ENCODE measurements at regions not wholly inside any gene's neighbourhood (a gene's known extent, or its start where the extent isn't known, plus 50 kb on each side); places are given as distances from the start of the nearest gene placed in this dataset.

DNA sequence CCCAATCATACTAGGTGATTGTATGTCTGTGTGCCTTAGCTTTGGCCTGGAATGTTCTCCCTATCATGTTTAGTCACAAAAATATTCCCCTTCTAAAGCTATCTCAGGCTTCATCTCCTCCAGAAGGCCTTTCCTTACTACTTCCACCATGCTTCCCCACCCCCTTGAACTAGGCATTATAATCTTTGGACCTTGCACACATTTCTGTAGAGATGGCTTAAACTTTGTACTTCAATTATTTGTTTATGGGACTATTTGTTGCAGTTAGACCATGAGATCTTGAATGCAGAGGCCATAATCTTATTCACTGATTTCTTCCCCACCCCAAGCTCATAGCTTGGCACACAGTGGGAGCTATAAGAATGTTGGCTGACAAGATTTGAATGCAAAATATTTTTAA, 262.0 kb upstream of the EDA2R start:
- ChIA-PET POLR2A (no interaction called here), CTCF (no interaction called here)
- DNase-seq (ENCODE audit: low read depth, low spot score) = no peak
- H3K4me3 ChIP-seq (ENCODE audit: low read depth, low read length) = no peak overlapping the region
- TF ChIP-seq, protein P1, sequence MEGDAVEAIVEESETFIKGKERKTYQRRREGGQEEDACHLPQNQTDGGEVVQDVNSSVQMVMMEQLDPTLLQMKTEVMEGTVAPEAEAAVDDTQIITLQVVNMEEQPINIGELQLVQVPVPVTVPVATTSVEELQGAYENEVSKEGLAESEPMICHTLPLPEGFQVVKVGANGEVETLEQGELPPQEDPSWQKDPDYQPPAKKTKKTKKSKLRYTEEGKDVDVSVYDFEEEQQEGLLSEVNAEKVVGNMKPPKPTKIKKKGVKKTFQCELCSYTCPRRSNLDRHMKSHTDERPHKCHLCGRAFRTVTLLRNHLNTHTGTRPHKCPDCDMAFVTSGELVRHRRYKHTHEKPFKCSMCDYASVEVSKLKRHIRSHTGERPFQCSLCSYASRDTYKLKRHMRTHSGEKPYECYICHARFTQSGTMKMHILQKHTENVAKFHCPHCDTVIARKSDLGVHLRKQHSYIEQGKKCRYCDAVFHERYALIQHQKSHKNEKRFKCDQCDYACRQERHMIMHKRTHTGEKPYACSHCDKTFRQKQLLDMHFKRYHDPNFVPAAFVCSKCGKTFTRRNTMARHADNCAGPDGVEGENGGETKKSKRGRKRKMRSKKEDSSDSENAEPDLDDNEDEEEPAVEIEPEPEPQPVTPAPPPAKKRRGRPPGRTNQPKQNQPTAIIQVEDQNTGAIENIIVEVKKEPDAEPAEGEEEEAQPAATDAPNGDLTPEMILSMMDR (IDR thresholded peaks at IDR 0.05; ENCODE audit: insufficient read depth, low read length, missing control alignments) = no peak

DNA sequence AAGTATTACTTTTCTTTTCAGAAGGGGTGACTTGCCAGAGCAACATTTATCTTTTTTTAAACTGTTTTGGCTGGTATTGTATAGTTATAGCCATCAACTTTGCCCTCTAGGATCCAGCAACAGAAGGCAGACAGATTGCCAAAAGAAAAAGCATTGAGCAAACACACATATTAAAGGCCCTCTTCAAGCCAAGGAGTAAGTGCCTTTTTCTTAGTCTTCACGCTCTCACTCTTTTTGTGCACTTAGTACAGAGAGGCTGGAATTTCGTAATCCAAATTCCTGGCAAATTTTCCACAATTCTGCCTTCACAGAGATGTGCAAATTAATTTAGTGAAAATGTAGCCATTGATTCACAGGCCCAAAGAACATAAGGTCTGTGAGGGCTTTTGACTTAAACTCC, 253.1 kb upstream of the EDA2R start:
- TF ChIP-seq, protein P1 (IDR thresholded peaks at IDR 0.05; ENCODE audit: insufficient read depth, low read length, missing control alignments) = no peak
- no peak for DNase-seq (ENCODE audit: low read depth, low spot score)
- ChIA-PET POLR2A (no interaction called here), CTCF (no interaction called here)
- H3K4me3 ChIP-seq (ENCODE audit: low read depth, low read length) = no peak overlapping the region

DNA sequence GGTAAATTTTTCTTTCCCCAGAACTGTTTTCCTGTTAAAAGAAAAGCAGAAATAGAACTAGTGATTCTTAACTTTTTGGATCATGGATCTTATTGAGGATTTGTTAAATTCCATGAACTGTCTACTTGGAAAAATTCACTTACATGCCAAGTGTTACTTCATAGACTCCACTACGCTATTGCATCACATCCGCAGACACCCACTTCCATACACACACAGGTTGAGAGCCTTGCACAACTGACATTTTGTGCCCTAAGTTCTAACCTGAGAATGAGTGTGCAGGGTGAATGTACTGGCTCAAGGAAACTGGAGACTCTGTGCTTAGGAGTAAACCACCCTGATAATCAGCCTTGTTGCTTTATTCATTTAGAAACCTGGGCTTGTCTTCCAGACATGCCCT, 250.5 kb upstream of the EDA2R start:
- ChIA-PET CTCF (no interaction called here), POLR2A (no interaction called here)
- no peak for DNase-seq (ENCODE audit: low read depth, low spot score)
- no peak overlapping the region for H3K4me3 ChIP-seq (ENCODE audit: low read depth, low read length)
- TF ChIP-seq, protein P1 (IDR thresholded peaks at IDR 0.05; ENCODE audit: insufficient read depth, low read length, missing control alignments) = no peak

DNA sequence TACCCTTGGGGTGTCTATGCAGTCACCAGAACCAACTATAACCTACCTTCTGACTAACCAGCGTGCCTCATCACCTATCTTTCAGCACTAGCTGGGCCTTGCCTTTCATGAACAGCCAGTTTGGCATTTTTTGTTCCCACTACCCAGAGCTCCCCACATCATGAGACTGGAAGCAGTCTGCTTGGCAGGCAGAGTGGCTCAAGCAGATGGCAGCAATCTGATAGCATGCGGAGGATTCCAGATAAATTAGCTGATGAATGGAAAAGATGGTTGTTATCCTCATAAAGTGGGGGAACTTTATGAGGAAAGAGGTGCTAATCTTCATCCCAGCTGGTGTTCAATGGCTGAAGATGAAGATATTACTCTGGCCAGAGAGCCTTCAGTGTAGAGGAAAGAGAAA, 243.2 kb upstream of the EDA2R start:
- POLR2A ChIA-PET = no interaction called here
- TF ChIP-seq, protein P1 (IDR thresholded peaks at IDR 0.05; ENCODE audit: insufficient read depth, low read length, missing control alignments) = no peak
- H3K4me3 ChIP-seq (ENCODE audit: low read depth, low read length) = no peak overlapping the region
- CTCF ChIA-PET = no interaction called here
- no peak for DNase-seq (ENCODE audit: low read depth, low spot score)

DNA sequence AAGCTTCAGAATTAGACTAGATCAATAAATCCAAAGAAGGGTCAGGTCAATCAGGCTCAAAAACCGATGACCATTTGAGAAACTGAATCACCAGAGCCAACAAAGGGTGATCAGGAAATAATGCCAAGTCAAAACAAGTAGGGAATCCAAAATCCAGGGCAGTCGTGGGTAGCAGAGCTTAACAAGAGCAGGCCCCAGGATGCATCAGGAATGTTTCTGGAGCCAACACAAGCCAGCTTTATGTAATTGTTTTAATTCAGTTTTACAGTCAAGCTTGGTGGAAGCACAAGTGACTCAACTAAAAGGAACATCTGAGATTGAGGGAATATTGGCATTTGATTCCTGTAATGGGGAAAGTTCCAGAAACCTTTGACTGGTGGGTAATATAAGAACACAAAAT, 237.9 kb upstream of the EDA2R start:
- no peak for DNase-seq (ENCODE audit: low read depth, low spot score)
- no peak overlapping the region for H3K4me3 ChIP-seq (ENCODE audit: low read depth, low read length)
- POLR2A ChIA-PET = no interaction called here
- CTCF ChIA-PET = no interaction called here
- TF ChIP-seq, protein P1 (IDR thresholded peaks at IDR 0.05; ENCODE audit: insufficient read depth, low read length, missing control alignments) = no peak

DNA sequence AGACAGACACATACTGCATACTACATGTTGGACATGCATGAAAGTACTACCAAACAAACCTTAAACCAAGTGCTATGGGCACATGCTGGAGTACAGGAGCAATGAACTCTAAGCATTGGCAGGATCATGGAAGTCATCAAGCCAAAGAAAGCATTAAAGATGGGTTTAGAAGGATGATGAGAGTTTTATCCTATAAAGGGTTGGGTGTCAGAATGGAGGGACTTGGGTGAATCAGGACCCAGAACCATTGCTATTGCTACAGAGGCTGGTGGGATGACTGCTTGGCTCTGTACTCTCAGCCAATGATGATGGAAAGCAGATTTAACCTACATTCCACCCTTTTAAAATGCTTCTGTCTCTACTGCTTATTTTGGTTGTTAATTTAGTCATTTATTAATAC, 233.9 kb upstream of the EDA2R start:
- ChIA-PET CTCF (no interaction called here), POLR2A (no interaction called here)
- TF ChIP-seq, protein P1 (IDR thresholded peaks at IDR 0.05; ENCODE audit: insufficient read depth, low read length, missing control alignments) = no peak
- no peak overlapping the region for H3K4me3 ChIP-seq (ENCODE audit: low read depth, low read length)
- DNase-seq (ENCODE audit: low read depth, low spot score) = no peak

All from AG04449 (cell line).